ENCODE measurements at regions not wholly inside any gene's neighbourhood (a gene's known extent, or its start where the extent isn't known, plus 50 kb on each side); places are given as distances from the start of the nearest gene placed in this dataset.

GRCh38 chr3:81927811-81928210 is 166.4 kb upstream of the GBE1 start:
- no peaks in the 10 kb centered on the region for H3K36me3 Mint-ChIP-seq (ENCODE audit: low read depth)
- no peaks in the 10 kb centered on the region for H3K4me1 Mint-ChIP-seq (ENCODE audit: low read depth)
- H3K27ac Mint-ChIP-seq (ENCODE audit: unreplicated experiment): no peak overlapping the region
- H3K27me3 Mint-ChIP-seq (ENCODE audit: low read depth): no peaks in the 10 kb centered on the region
- peaks cover 3% of the 10 kb centered on the region for H3K9me3 Mint-ChIP-seq (ENCODE audit: low read depth)
- no peak for DNase-seq (ENCODE audit: low spot score)
- TF ChIP-seq CTCF (IDR thresholded peaks at IDR 0.05): no peak
- H3K4me3 Mint-ChIP-seq (ENCODE audit: unreplicated experiment): no peak overlapping the region

- Mint-ChIP-seq H3K27me3 (ENCODE audit: low read depth) (no peaks in the 10 kb centered on the region), H3K9me3 (ENCODE audit: low read depth) (peaks cover 3% of the 10 kb centered on the region), H3K36me3 (ENCODE audit: low read depth) (no peaks in the 10 kb centered on the region), H3K4me3 (ENCODE audit: unreplicated experiment) (no peak overlapping the region), H3K4me1 (ENCODE audit: low read depth) (peaks cover 7% of the 10 kb centered on the region), H3K27ac (ENCODE audit: unreplicated experiment) (no peak overlapping the region)
- no peak for TF ChIP-seq CTCF (IDR thresholded peaks at IDR 0.05)
- DNase-seq (ENCODE audit: low spot score): no peak
These were observed 163.9 kb upstream of the GBE1 start for GRCh38 chr3:81925385-81925784.

GRCh38 chr3:81923038-81923437 is 161.6 kb upstream of the GBE1 start:
- Mint-ChIP-seq H3K4me3 (ENCODE audit: unreplicated experiment) (no peak overlapping the region), H3K36me3 (ENCODE audit: low read depth) (no peaks in the 10 kb centered on the region), H3K9me3 (ENCODE audit: low read depth) (peaks cover 3% of the 10 kb centered on the region), H3K27me3 (ENCODE audit: low read depth) (no peaks in the 10 kb centered on the region), H3K27ac (ENCODE audit: unreplicated experiment) (no peak overlapping the region), H3K4me1 (ENCODE audit: low read depth) (peaks cover 7% of the 10 kb centered on the region)
- DNase-seq (ENCODE audit: low spot score): no peak
- TF ChIP-seq CTCF (IDR thresholded peaks at IDR 0.05): no peak

- Mint-ChIP-seq H3K4me1 (ENCODE audit: low read depth) (peaks cover 7% of the 10 kb centered on the region), H3K27ac (ENCODE audit: unreplicated experiment) (no peak overlapping the region), H3K36me3 (ENCODE audit: low read depth) (no peaks in the 10 kb centered on the region), H3K27me3 (ENCODE audit: low read depth) (no peaks in the 10 kb centered on the region), H3K4me3 (ENCODE audit: unreplicated experiment) (no peak overlapping the region), H3K9me3 (ENCODE audit: low read depth) (peaks cover 2% of the 10 kb centered on the region)
- no peak for DNase-seq (ENCODE audit: low spot score)
- no peak for TF ChIP-seq CTCF (IDR thresholded peaks at IDR 0.05)
These were observed 161.0 kb upstream of the GBE1 start for GRCh38 chr3:81922404-81922803.

GRCh38 chr3:81920816-81921215 is 159.4 kb upstream of the GBE1 start:
- H3K9me3 Mint-ChIP-seq (ENCODE audit: low read depth): no peaks in the 10 kb centered on the region
- no peak for TF ChIP-seq CTCF (IDR thresholded peaks at IDR 0.05)
- no peak overlapping the region for H3K4me3 Mint-ChIP-seq (ENCODE audit: unreplicated experiment)
- no peaks in the 10 kb centered on the region for H3K36me3 Mint-ChIP-seq (ENCODE audit: low read depth)
- no peak for DNase-seq (ENCODE audit: low spot score)
- no peaks in the 10 kb centered on the region for H3K27me3 Mint-ChIP-seq (ENCODE audit: low read depth)
- H3K4me1 Mint-ChIP-seq (ENCODE audit: low read depth): peaks cover 7% of the 10 kb centered on the region
- no peak overlapping the region for H3K27ac Mint-ChIP-seq (ENCODE audit: unreplicated experiment)
